ENCODE measurements at regions not wholly inside any gene's neighbourhood (a gene's known extent, or its start where the extent isn't known, plus 50 kb on each side); places are given as distances from the start of the nearest gene placed in this dataset.
"Not testable (repeated sequence)": the region's sequence is repeated elsewhere in the genome, so short reads cannot be mapped to it uniquely, and the experiment has no call there.

GRCh38 chr10:3318480-3318807 is 145.9 kb upstream of the PITRM1 start:
- TF ChIP-seq CTCF (IDR thresholded peaks at IDR 0.05; ENCODE audit: low read depth, low read length); POLR2A (IDR thresholded peaks at IDR 0.05; ENCODE audit: extremely low read depth, insufficient read length); MYC (IDR thresholded peaks at IDR 0.05; ENCODE audit: low read depth, low read length); MAX (IDR thresholded peaks at IDR 0.05; ENCODE audit: low read depth, low read length): not testable (repeated sequence)
